ENCODE measurements at regions not wholly inside any gene's neighbourhood (a gene's known extent, or its start where the extent isn't known, plus 50 kb on each side); places are given as distances from the start of the nearest gene placed in this dataset.

- no peak overlapping the region for H3K4me3 ChIP-seq (ENCODE audit: low read length)
- TF ChIP-seq CTCF (conservative IDR thresholded peaks at IDR 0.05; ENCODE audit: low read depth, low read length) = no peak
- no peak for DNase-seq (ENCODE audit: low read depth)
These were observed 526.6 kb upstream of the MARCKS start for GRCh38 chr6:113330636-113330946.

- no peak overlapping the region for H3K4me3 ChIP-seq (ENCODE audit: low read length)
- DNase-seq (ENCODE audit: low read depth) = no peak
- no peak for TF ChIP-seq CTCF (conservative IDR thresholded peaks at IDR 0.05; ENCODE audit: low read depth, low read length)
These were observed 526.1 kb upstream of the MARCKS start for GRCh38 chr6:113331021-113331420.

GRCh38 chr6:113338644-113339043 is 518.5 kb upstream of the MARCKS start:
- DNase-seq (ENCODE audit: low read depth) = no peak
- no peak overlapping the region for H3K4me3 ChIP-seq (ENCODE audit: low read length)
- TF ChIP-seq CTCF (conservative IDR thresholded peaks at IDR 0.05; ENCODE audit: low read depth, low read length) = no peak

DNA sequence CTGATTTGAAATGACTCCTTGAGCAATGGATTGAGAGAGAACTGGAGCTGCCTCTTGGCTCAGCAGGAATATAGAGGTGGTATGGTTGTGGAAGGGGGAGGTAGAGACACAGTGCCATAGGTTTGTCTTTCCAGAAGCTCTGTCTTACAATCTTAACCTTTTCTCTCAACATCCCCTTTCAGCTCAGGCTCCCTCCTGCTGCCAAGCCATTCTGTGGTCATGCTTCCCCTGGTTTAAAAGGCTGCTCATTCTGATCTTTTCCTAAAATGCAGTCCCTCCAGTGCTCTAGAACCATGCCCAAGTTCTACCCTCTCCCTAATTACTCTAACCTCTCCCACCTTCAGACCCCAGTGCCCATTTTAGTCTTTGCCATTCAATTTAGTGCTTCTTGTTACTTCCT is 517.9 kb upstream of the MARCKS start:
- no peak overlapping the region for H3K4me3 ChIP-seq (ENCODE audit: low read length)
- no peak for DNase-seq (ENCODE audit: low read depth)
- TF ChIP-seq CTCF (conservative IDR thresholded peaks at IDR 0.05; ENCODE audit: low read depth, low read length) = no peak

- no peak overlapping the region for H3K4me3 ChIP-seq (ENCODE audit: low read length)
- no peak for DNase-seq (ENCODE audit: low read depth)
- TF ChIP-seq CTCF (conservative IDR thresholded peaks at IDR 0.05; ENCODE audit: low read depth, low read length) = no peak
These were observed 516.8 kb upstream of the MARCKS start for GRCh38 chr6:113340371-113340770.

GRCh38 chr6:113343940-113344339 is 513.2 kb upstream of the MARCKS start:
- no peak for DNase-seq (ENCODE audit: low read depth)
- TF ChIP-seq CTCF (conservative IDR thresholded peaks at IDR 0.05; ENCODE audit: low read depth, low read length) = no peak
- H3K4me3 ChIP-seq (ENCODE audit: low read length) = no peak overlapping the region

DNA sequence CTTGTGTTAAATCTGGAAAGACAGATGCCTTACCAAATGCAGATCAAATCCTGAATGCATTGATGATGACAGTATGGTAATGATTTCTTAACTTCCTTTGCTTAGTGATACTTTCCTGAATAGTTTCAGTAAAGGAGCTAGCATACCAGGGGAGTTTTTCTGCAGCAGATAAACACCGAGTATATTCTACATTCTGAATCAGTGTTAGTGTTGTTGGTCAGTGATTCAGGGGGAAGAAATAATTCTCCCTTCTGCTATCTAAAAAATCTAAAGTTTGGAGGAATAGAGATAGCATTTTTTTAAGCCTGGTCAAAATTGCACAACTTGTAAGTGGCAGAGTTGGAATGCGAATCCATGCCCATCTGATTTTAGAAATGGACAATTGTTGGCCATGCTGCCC is 512.2 kb upstream of the MARCKS start:
- DNase-seq (ENCODE audit: low read depth) = no peak

More for the DNA sequence above, 512.2 kb upstream of the MARCKS start:
- no peak overlapping the region for H3K4me3 ChIP-seq (ENCODE audit: low read length)
- TF ChIP-seq CTCF (conservative IDR thresholded peaks at IDR 0.05; ENCODE audit: low read depth, low read length) = no peak

Data from retinal pigment epithelial cell (primary cell).